ENCODE measurements at regions not wholly inside any gene's neighbourhood (a gene's known extent, or its start where the extent isn't known, plus 50 kb on each side); places are given as distances from the start of the nearest gene placed in this dataset.

- Histone ChIP-seq H3K27ac (ENCODE audit: low read depth, low read length, poor library complexity, severe bottlenecking) (no peak overlapping the region), H3K9me3 (ENCODE audit: low read depth, low read length, poor library complexity, severe bottlenecking) (no peaks in the 10 kb centered on the region), H3K4me3 (ENCODE audit: low read depth, low read length, poor library complexity, severe bottlenecking) (no peak overlapping the region), H3K4me1 (ENCODE audit: insufficient read depth, low read length, poor library complexity, severe bottlenecking) (no peaks in the 10 kb centered on the region), H3K36me3 (ENCODE audit: insufficient read depth, low read length, poor library complexity, severe bottlenecking) (no peaks in the 10 kb centered on the region), H3K27me3 (replicated peaks; ENCODE audit: insufficient read depth, low read depth, low read length, poor library complexity) (no peaks in the 10 kb centered on the region)
- CTCF ChIA-PET, result no interaction called here
- intact Hi-C loops (cut with micrococcal nuclease; ENCODE audit: unreplicated experiment), result no loop called here
- BruUV-seq (replicated peaks), result no TSS peak
- POLR2A ChIA-PET (ENCODE audit: low non-redundant PET), result no interaction called here
- DNase-seq (ENCODE audit: low spot score), result no peak
- TF ChIP-seq EZH2 (IDR thresholded peaks at IDR 0.05; ENCODE audit: borderline replicate concordance, low read depth, low read length, poor library complexity, severe bottlenecking), result no peak
- no peak for TF ChIP-seq CTCF (conservative IDR thresholded peaks at IDR 0.05; ENCODE audit: low read depth, low read length)
These were observed 50.0 kb upstream of the MTPN start for GRCh38 chr7:136027160-136027559.

All from A673 (cell line).